BLaER1 (cell line): ENCODE measurements at regions not wholly inside any gene's neighbourhood (a gene's known extent, or its start where the extent isn't known, plus 50 kb on each side); places are given as distances from the start of the nearest gene placed in this dataset.

ENCODE experiments used
- H3K27ac ChIP-seq: shearing (Covaris generic); formaldehyde crosslinking; 2 replicates; pipeline ENCODE4 v1.8.1; 2022
- H3K27me3 ChIP-seq: shearing (Covaris generic); formaldehyde crosslinking; 2 replicates; pipeline ENCODE4 v1.8.1; 2022
- H3K36me3 ChIP-seq: shearing (Covaris generic); formaldehyde crosslinking; 2 replicates; pipeline ENCODE4 v1.8.1; 2022
- H3K4me1 ChIP-seq: shearing (Covaris generic); formaldehyde crosslinking; 2 replicates; pipeline ENCODE4 v1.8.1; 2022
- H3K4me2 ChIP-seq: shearing (Covaris generic); formaldehyde crosslinking; 2 replicates; pipeline ENCODE4 v1.8.1; 2022
- H3K4me3 ChIP-seq: shearing (Covaris generic); formaldehyde crosslinking; 2 replicates; pipeline ENCODE4 v1.8.1; 2022
- H3K9ac ChIP-seq: shearing (Covaris generic); formaldehyde crosslinking; 2 replicates; pipeline ENCODE4 v1.8.1; 2022
- H3K9me3 ChIP-seq: shearing (Covaris generic); formaldehyde crosslinking; 2 replicates; pipeline ENCODE4 v1.8.1; 2022
- H4K20me1 ChIP-seq: shearing (Covaris generic); formaldehyde crosslinking; 2 replicates; pipeline ENCODE4 v1.8.1; 2022
- Cebpa-rat ChIP-seq: shearing (Covaris generic); IDR thresholded peaks from 2 replicates; pipeline ENCODE4 v1.8.1; 2022

GRCh38 chr5:141740885-141741284, 58.9 kb upstream of the ARAP3 start:
- no peak overlapping the region for H3K4me2 ChIP-seq
- no peaks in the 10 kb centered on the region for H3K36me3 ChIP-seq
- no peaks in the 10 kb centered on the region; the same call in 1 of the 2 replicates for H3K4me1 ChIP-seq
- no peaks in the 10 kb centered on the region for H3K27me3 ChIP-seq
- no peak overlapping the region for H3K4me3 ChIP-seq
- no peak overlapping the region for H3K27ac ChIP-seq
- peaks cover 30% of the 10 kb centered on the region; the same call in 1 of the 2 replicates for H4K20me1 ChIP-seq
- TF ChIP-seq Cebpa-rat = no peak
- H3K9ac ChIP-seq = no peak overlapping the region
- H3K9me3 ChIP-seq = no peaks in the 10 kb centered on the region

- H3K27ac ChIP-seq = no peak overlapping the region
Observed at GRCh38 chr5:141737535-141737934, 55.5 kb upstream of the ARAP3 start.

GRCh38 chr5:141735823-141736222, 53.8 kb upstream of the ARAP3 start:
- Histone ChIP-seq H3K27ac (no peak overlapping the region), H3K9ac (no peak overlapping the region), H3K4me1 (peaks cover 9% of the 10 kb centered on the region)

More at GRCh38 chr5:141737535-141737934, 55.5 kb upstream of the ARAP3 start:
- peaks cover 36% of the 10 kb centered on the region; the same call in 1 of the 2 replicates for H4K20me1 ChIP-seq
- H3K27me3 ChIP-seq = no peaks in the 10 kb centered on the region
- H3K36me3 ChIP-seq = no peaks in the 10 kb centered on the region
- H3K4me1 ChIP-seq = peaks cover 9% of the 10 kb centered on the region
- H3K9ac ChIP-seq = no peak overlapping the region
- H3K9me3 ChIP-seq = no peaks in the 10 kb centered on the region
- H3K4me3 ChIP-seq = no peak overlapping the region
- TF ChIP-seq Cebpa-rat = no peak
- no peak overlapping the region for H3K4me2 ChIP-seq

GRCh38 chr5:141734501-141735229, 52.6 kb upstream of the ARAP3 start:
- Histone ChIP-seq H3K9ac (no peak overlapping the region), H3K9me3 (no peaks in the 10 kb centered on the region), H4K20me1 (peaks cover 31% of the 10 kb centered on the region; the same call in 1 of the 2 replicates), H3K4me1 (peaks cover 13% of the 10 kb centered on the region), H3K36me3 (no peaks in the 10 kb centered on the region), H3K4me3 (no peak overlapping the region), H3K4me2 (no peak overlapping the region), H3K27ac (no peak overlapping the region), H3K27me3 (no peaks in the 10 kb centered on the region)
- no peak for TF ChIP-seq Cebpa-rat

More at GRCh38 chr5:141735823-141736222, 53.8 kb upstream of the ARAP3 start:
- H4K20me1 ChIP-seq = peaks cover 31% of the 10 kb centered on the region; the same call in 1 of the 2 replicates
- no peaks in the 10 kb centered on the region for H3K9me3 ChIP-seq
- H3K27me3 ChIP-seq = no peaks in the 10 kb centered on the region
- H3K4me3 ChIP-seq = no peak overlapping the region
- H3K4me2 ChIP-seq = no peak overlapping the region
- TF ChIP-seq Cebpa-rat = no peak
- no peaks in the 10 kb centered on the region for H3K36me3 ChIP-seq

- Histone ChIP-seq H4K20me1 (peaks cover 31% of the 10 kb centered on the region; the same call in 1 of the 2 replicates), H3K36me3 (no peaks in the 10 kb centered on the region), H3K27me3 (no peaks in the 10 kb centered on the region), H3K9me3 (no peaks in the 10 kb centered on the region), H3K4me2 (peak overlapping the region; percentile 30), H3K4me1 (peaks cover 22% of the 10 kb centered on the region), H3K4me3 (no peak overlapping the region), H3K9ac (no peak overlapping the region), H3K27ac (no peak overlapping the region)
- TF ChIP-seq Cebpa-rat = no peak
Observed at GRCh38 chr5:141733198-141733597, 51.2 kb upstream of the ARAP3 start.

- no peak overlapping the region for H3K4me3 ChIP-seq
- peaks cover 22% of the 10 kb centered on the region for H3K4me1 ChIP-seq
- no peak overlapping the region for H3K4me2 ChIP-seq
- peaks cover 25% of the 10 kb centered on the region; the same call in 1 of the 2 replicates for H4K20me1 ChIP-seq
- TF ChIP-seq Cebpa-rat = no peak
- no peak overlapping the region for H3K27ac ChIP-seq
- H3K36me3 ChIP-seq = no peaks in the 10 kb centered on the region
- H3K9ac ChIP-seq = no peak overlapping the region
- H3K9me3 ChIP-seq = no peaks in the 10 kb centered on the region
- H3K27me3 ChIP-seq = no peaks in the 10 kb centered on the region
Observed at GRCh38 chr5:141732417-141732816, 50.4 kb upstream of the ARAP3 start.
